Left hindlimb (tissue), 1 donor: ENCODE measurements at regions not wholly inside any gene's neighbourhood (a gene's known extent, or its start where the extent isn't known, plus 50 kb on each side); places are given as distances from the start of the nearest gene placed in this dataset.
"Not testable (repeated sequence)": the region's sequence is repeated elsewhere in the genome, so short reads cannot be mapped to it uniquely, and the experiment has no call there.

Source experiments
- DNase-seq: peaks from one replicate; pipeline ENCODE4 v3.0.0-alpha.2; 2018

DNA sequence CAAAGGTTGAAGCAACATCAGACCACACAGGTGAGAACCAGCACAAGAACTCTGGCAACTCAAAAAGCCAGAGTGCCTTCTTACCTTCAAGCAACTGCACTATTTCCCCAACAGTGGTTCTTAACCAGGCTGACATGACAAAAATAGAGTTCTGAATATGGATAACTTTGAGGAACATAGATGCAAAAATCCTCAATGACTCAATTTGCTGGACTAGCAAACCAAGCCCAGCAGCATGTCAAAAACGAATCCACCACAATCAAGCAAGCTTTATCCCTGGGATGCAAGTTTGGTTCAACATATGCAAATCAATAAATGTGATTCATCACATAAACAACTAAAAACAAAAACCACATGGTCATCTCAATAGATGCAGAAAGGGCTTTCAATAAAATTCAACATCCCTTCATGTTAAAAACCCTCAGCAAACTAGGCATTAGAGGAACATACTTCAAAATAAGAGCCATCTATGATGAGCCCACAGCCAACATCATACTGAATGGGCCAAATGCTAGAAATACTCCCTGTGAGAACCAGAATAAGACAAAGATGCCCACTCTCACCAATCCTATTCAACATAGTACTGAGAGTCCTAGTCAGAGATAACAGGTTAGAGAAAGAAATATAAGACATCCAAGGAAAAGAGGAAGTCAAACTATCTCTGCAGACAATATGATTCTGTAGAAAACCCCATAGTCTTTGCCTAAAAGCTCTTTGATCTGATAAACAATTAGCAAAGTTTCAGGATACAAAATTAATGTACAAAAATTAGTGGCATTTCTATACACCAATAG, 110.5 kb upstream of the NBPF19 start:
- not testable (repeated sequence) for DNase-seq

DNA sequence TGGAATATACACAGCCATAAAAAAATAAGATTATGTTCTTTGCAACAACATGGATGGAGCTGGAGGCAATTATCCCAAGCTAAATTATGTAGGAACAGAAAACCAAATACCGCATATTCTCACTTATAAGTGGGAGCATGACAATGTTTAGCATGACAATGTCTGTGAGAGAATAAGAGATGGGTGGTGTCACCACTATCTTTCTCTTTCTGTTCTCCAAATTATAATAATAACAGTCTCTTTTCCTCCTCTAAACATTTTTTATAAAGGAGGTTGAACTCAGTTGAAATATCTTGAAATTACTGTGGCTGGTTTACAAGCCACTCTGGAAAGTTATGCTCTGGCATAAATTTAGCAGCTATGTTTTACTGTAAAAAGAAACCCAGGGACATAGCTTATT, 108.4 kb upstream of the NBPF19 start:
- DNase-seq: not testable (repeated sequence)

DNA sequence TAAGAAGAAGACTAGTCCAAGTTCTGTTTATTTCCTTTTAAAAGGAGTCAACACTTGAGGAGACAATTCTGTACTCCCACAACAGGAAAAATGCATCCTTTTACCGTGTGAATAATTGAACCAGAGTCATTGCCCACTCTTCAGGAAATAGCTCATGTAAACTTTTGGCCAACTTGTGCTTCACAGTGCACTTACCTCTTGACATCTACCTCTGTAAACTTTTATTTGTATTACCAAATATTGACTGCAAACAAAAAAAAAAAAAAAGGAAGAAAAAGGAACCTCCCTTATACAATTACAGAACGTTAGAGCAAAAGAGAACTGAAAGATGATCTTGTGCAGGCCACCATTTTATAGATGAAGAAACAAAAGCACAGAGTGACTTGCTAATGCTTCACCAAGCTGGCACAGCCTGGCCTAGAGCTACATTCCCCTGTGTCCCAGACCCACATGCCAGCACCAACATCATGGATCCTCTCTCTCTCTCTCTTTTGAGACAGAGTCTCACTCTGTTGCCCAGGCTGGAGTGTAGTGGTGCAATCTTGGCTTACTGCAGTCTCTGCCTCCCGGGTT, 107.3 kb upstream of the NBPF19 start:
- not testable (repeated sequence) for DNase-seq

DNA sequence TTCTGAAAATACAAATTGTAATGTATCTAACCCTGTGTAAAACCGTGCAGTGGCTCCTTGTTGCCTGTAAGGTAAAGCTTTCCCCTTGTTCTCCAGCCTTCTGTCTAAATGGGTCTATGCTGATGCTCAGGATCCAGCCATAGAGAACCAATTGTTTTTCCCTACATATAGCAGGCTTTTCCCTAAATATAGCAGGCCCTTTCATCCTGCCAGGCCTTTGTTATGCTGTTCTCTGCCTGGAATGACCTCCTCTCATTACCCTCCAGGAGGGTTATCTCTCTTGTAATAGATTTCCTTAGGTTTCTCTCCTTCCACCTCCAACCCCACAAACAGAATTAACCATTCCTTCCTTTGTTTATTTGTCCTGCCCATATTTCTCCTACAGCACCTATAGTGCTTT, 106.5 kb upstream of the NBPF19 start:
- not testable (repeated sequence) for DNase-seq

DNA sequence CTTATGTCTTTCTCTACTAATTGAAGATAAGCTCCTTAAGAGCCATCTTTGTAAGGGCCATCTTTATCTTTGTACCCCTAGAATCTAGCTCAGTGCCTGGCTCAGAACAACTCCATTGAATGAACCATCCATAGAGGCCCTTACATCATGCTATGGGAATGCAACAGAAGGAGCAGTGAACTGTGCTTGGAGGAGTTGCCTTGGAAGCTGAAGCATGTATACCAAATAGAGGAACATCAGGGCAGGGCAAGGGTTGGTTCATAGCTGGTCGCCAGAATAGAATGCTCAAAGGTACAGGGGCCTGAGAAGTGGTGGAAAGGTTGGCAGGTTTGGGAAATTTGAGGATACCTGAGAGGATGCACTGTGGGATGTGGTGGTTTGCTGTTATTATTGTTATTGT, 105.8 kb upstream of the NBPF19 start:
- DNase-seq: not testable (repeated sequence)

DNA sequence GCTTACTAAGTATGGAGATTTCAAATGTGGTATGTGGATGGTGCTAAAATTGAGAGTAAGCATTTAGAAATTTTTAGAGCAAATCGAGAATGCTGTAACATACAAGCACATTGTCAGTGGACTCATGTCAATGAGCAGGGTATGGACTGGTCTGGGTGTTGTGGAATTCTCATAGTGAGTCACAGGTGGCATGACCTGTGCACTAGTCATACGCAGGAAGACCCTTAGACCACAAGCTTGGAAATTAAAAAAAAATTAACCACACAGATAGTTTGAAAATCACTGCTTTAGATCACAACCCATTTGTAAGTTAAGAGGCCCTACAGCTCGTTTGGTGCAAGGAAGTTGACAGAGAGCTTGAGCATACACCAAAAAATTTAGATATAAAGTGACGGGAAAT, 102.9 kb upstream of the NBPF19 start:
- DNase-seq: not testable (repeated sequence)

DNA sequence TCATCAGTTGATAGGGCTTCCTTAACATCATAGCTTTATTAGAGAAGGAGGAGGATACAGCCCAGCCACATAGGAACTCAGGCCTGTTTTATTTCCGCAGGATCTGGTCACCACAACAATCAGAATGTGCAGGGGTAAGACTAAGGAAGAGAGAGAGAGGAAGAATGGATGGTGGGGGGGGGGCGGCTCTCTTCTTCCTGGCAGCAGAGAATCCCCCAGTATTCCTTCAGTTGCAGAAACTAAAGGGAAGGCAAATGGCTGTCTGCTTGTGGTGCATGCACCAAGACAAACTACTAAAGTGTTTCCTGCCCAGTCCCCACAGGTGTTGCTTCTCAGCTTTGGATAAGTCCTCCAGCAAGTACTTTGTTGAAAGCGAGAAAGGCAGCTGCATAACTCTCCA, 96.4 kb upstream of the NBPF19 start:
- DNase-seq: not testable (repeated sequence)

DNA sequence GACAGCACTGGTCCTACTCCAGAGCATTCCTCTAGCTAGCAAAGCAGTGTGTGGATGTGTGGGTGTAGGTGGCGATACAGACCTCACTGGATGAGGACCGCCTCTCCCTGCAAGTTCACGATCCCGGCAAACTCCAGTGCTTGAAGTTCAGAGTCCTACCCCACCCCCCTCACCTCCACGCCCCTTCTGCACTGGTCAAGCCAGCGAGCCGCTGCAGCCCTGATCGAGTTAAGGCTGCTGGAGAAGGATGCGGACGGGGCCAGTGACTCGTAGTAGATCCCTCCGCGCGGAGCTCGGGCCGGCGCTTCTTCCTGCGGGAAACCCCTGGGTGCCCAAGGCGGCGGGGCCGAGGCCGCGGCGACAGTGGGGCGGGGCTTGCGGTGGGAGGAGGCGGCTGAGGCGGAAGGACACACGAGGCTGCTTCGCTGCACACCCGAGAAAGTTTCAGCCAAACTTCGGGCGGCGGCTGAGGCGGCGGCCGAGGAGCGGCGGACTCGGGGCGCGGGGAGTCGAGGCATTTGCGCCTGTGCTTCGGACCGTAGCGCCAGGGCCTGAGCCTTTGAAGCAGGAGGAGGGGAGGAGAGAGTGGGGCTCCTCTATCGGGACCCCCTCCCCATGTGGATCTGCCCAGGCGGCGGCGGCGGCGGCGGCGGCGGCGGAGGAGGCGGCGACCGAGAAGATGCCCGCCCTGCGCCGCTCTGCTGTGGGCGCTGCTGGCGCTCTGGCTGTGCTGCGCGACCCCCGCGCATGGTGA, 84.5 kb upstream of the NBPF19 start:
- DNase-seq: peak; percentile 85

DNA sequence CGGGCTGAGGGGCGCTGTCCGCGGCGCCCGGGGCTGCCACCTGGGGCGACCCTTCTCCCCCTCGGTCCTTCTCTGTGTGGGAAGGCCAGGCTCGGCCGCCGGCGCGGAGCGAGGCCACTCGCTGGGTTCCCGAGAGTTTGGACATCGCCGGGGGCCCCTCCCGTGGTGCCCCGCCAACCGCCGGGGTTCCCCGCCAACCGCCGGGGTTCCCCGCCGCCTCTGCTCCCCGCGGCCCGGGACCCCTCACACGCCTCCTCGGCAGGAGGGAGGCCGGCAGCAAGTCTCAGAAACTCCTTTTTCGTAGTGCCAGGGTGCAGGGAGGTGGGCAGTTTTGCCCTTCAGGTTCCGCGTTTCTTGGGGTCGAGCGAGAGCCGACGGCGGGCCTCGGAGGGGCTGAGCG, 83.9 kb upstream of the NBPF19 start:
- DNase-seq: not testable (repeated sequence)

DNA sequence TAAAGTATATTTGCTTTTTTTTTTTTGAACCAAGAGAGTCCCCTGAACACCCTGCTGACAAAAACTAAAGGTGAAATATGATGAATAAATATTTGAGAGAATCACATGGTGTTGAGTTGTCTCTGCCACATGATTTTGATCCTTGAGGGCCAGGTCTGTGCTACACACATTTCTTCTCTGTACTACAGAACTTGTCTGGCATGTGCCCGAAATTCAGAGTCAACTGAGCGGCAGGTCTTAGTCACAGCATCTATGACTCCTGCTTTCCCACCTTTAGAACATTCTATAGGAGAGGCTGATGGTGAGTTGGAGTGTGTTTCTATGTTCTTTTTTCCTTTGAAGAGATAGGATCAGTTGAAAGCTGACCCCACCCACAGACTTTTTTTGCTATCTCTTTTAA, 79.0 kb upstream of the NBPF19 start:
- DNase-seq: not testable (repeated sequence)

DNA sequence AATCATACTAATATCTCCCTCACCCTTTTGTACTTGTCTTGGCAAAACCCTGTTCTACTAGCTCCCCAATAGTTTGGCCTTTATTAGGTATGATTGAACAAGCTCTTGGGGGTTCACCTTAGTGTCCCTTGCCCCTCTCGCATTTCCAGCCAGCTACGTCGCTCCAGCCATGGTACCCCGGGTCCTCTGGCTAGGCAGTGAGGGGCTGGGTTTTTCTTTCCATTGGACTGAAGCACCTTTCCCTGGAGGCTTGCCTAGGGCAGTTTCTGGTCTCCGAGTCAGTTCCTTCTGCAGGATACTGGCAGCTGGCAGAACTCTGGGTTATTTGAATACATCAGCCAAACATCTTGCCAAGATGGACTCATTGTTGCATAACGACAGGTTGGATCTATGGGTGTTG, 76.3 kb upstream of the NBPF19 start:
- DNase-seq: not testable (repeated sequence)

DNA sequence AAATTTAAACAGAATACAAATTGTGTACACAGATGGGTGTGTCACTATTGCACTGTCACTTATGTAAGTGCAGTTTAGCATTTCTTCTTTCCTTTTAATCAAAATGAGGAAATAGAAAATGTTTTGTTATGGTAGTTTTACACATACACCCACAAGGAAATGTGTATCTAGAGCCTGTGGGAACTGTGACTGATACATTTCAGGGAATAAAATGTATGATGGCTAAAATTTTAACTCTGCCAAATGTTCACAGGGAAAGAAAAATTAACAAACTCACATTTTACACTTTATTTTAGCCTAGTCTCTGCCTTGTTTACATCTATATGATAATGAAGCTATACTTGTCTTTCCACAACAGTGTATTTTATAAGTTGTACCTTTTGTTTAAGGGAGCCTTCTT, 66.4 kb upstream of the NBPF19 start:
- DNase-seq: not testable (repeated sequence)

DNA sequence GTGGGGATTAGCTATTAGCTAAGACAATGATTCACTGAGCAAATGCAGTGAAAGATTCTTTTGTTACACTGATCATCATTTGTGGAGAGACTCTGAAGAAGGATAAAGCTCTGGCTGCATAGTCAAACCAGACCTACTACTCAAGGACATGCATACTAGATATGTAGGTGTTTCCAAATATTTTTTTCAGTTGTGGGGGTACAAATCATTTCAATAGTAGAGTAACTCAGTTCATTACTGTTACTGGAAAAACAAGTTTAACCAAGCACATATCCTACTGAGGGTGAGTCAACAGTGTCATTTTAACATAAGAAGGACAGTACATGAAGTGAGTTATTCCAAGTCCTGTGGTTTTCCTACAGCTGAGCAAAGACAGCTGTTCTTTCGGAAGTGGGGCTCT, 59.5 kb upstream of the NBPF19 start:
- not testable (repeated sequence) for DNase-seq

DNA sequence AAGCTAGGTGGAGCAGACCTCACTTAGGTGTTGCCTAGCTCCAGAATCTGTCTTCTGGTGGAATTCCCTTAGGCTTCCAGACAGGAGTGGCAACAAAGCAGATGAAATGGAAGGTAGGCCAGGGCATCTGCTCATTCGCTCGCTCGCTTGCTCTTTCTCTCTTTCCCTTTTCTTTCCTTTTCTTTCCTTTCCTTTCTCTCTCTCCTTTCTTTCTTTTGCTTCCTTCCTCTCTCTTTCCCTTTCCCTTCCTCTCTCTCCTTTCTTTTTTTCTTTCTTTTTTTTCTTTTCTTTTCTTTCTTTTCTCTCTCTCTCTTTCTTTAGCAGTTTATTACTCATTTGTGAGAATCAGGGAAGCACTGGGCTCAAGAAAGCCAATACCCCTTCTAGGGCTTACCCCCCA, 56.1 kb upstream of the NBPF19 start:
- DNase-seq: not testable (repeated sequence)

DNA sequence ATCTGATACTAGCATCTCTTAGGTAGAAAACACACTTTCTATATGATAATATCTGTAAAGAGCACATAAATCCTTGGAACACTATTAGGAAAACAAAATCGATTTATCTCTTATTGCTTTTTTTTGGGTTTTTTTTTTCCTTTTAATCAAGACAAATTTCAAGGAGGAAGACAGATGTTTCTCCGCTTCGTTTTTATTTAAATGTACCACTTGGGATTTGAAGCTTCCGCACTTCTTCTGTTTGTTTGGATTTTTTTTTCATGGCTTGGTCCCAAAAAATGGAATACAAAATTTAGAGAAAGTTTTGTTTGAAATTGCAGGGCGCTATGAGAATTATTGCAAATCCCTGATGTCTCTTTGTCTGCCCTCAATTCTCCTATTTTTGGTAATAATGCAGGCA, 51.7 kb upstream of the NBPF19 start:
- not testable (repeated sequence) for DNase-seq
